Panc1 (cell line): ENCODE measurements at regions not wholly inside any gene's neighbourhood (a gene's known extent, or its start where the extent isn't known, plus 50 kb on each side); places are given as distances from the start of the nearest gene placed in this dataset.
A peak's percentile ranks its signal among the peaks of the same experiment; 100 is the strongest.

Experiments
- ATAC-seq: fragments of 200-7000 bp; cut with Tn5 transposase; 2 replicates; pipeline ENCODE4 v1.9.1; 2020; ENCODE audit warnings: mild to moderate bottlenecking, moderate library complexity
- BruUV-seq: library from RNA; stranded (reverse); fragments of 400-500 nt; replicated peaks from 2 replicates; lab custom pipeline; 2021; lab: Mats Ljungman, UMichigan
- CTCF ChIA-PET: fragments of 300-600 bp; sonication (Branson Sonifier 250); formaldehyde crosslinking; loops from one replicate; lab custom pipeline; 2022; ENCODE audit warnings: antibody characterized with exemption; lab: Charles Lee
- POLR2A ChIA-PET: fragments of 300-600 bp; sonication (Branson Sonifier 250); formaldehyde crosslinking; loops from one replicate; lab custom pipeline; 2022; ENCODE audit warnings: antibody characterized with exemption; lab: Charles Lee
- DNase-seq: peaks from one replicate; pipeline ENCODE4 v3.0.0-alpha.2; 2010; ENCODE audit warnings: low read depth, low spot score
- H3K27ac ChIP-seq: 2 replicates; pipeline ENCODE4 v1.5.1; 2011; ENCODE audit warnings: mild to moderate bottlenecking, low read length, inconsistent platforms
- H3K27me3 ChIP-seq: fragments of 200-500 bp; sonication (Bioruptor generic); 2 replicates; pipeline ENCODE4 v1.6.0; 2014; ENCODE audit warnings: low read length, inconsistent platforms; ENCODE audit not compliant: control insufficient read depth, insufficient read depth
- H3K36me3 ChIP-seq: fragments of 200-500 bp; sonication (Bioruptor generic); 2 replicates; pipeline ENCODE4 v1.5.1; 2014; ENCODE audit warnings: inconsistent platforms, mild to moderate bottlenecking, low read length, moderate library complexity; ENCODE audit not compliant: control insufficient read depth, insufficient read depth
- H3K4me1 ChIP-seq: 2 replicates; pipeline ENCODE4 v1.5.1; 2011; ENCODE audit warnings: inconsistent platforms, mild to moderate bottlenecking, low read length, moderate library complexity; ENCODE audit not compliant: control insufficient read depth, insufficient read depth
- H3K4me3 ChIP-seq, 2 experiments: 2 replicates each; pipeline ENCODE4 v1.5.1; 2011 to 2012; ENCODE audit warnings: low read depth in 2 of 2, low read length in 2 of 2, mild to moderate bottlenecking in 2 of 2, inconsistent platforms in 1 of 2, moderate library complexity in 1 of 2
- H3K9me3 ChIP-seq: fragments of 200-500 bp; sonication (Bioruptor generic); 2 replicates; pipeline ENCODE4 v1.5.1; 2014; ENCODE audit warnings: low read depth, mild to moderate bottlenecking, inconsistent platforms, low read length, moderate library complexity; ENCODE audit not compliant: control insufficient read depth, insufficient read depth
- CTCF ChIP-seq: fragments of 450-650 bp; IDR thresholded peaks from 2 replicates; pipeline ENCODE4 v1.5.1; 2017; ENCODE audit warnings: mild to moderate bottlenecking
- POLR2AphosphoS5 ChIP-seq: IDR thresholded peaks from 2 replicates; pipeline ENCODE4 v1.6.1; 2012; ENCODE audit warnings: mild to moderate bottlenecking, low read depth, low read length, moderate library complexity
- TCF7L2 ChIP-seq: IDR thresholded peaks from 2 replicates; pipeline ENCODE4 v1.6.1; 2011; ENCODE audit warnings: mild to moderate bottlenecking, low read depth, low read length, inconsistent platforms
- in situ Hi-C: cut with HindIII; loops from 2 replicates; pipeline ENCODE4 v1.10.0; 2016; ENCODE audit warnings: low sequenced_read_pairs, low pct_unique_long_range_greater_than_20kb
- intact Hi-C: fragments of 100-400 bp; cut with micrococcal nuclease; formaldehyde crosslinking; loops from one replicate; pipeline ENCODE4 v1.10.0; 2022; ENCODE audit not compliant: unreplicated experiment
- TF ChIP-seq, protein P1 (sequence below), 2 experiments: IDR thresholded peaks; 2 replicates each; pipeline ENCODE4 v1.6.1; 2011 to 2012; ENCODE audit warnings: low read depth in 2 of 2, control low read depth in 1 of 2, low read length in 1 of 2, mild to moderate bottlenecking in 1 of 2, moderate library complexity in 1 of 2; ENCODE audit not compliant: insufficient read depth in 1 of 2

DNA sequence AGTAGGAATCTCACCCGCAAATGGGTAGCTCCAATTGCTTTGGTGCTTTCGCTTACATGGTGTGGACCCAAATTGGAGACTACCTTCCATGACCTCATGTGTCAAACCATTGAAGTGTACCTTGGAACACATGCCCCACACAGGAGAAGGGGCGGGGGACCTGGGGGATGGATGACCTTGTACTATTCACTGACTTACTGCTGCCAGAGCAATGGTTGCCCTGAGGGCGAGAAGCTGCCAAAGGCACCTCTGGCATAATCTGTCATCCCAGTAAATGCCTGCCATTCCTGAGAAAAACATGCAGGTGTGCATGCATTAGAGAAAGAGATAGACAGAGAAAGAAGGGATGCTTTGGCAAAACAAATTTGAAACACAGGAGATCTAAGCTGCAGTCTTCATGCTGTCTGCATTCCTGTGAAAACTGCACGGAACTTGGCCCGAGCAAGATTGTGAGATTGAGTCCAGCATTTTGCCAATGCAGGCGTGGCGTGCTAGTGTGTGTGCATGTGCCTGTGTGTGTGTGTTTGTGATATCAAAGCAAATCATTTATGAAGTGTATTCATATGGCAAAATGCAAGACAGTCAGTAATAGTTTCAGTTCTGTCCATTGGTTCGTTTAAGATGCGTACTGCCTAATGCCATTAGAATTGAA lies 219.5 kb upstream of the MDFIC2 start:
- H3K4me1 ChIP-seq = no peaks in the 10 kb centered on the region
- no TSS peak for BruUV-seq
- in situ Hi-C loops = no loop called here
- ChIA-PET POLR2A (no interaction called here), CTCF (no interaction called here)
- no peaks in the 10 kb centered on the region for H3K36me3 ChIP-seq
- DNase-seq = no peak
- no peaks in the 10 kb centered on the region for H3K9me3 ChIP-seq
- no peaks in the 10 kb centered on the region for H3K27me3 ChIP-seq
- H3K4me3 ChIP-seq = no peak overlapping the region
- intact Hi-C loops = no loop called here
- no peak for TF ChIP-seq CTCF
- TF ChIP-seq, protein P1, sequence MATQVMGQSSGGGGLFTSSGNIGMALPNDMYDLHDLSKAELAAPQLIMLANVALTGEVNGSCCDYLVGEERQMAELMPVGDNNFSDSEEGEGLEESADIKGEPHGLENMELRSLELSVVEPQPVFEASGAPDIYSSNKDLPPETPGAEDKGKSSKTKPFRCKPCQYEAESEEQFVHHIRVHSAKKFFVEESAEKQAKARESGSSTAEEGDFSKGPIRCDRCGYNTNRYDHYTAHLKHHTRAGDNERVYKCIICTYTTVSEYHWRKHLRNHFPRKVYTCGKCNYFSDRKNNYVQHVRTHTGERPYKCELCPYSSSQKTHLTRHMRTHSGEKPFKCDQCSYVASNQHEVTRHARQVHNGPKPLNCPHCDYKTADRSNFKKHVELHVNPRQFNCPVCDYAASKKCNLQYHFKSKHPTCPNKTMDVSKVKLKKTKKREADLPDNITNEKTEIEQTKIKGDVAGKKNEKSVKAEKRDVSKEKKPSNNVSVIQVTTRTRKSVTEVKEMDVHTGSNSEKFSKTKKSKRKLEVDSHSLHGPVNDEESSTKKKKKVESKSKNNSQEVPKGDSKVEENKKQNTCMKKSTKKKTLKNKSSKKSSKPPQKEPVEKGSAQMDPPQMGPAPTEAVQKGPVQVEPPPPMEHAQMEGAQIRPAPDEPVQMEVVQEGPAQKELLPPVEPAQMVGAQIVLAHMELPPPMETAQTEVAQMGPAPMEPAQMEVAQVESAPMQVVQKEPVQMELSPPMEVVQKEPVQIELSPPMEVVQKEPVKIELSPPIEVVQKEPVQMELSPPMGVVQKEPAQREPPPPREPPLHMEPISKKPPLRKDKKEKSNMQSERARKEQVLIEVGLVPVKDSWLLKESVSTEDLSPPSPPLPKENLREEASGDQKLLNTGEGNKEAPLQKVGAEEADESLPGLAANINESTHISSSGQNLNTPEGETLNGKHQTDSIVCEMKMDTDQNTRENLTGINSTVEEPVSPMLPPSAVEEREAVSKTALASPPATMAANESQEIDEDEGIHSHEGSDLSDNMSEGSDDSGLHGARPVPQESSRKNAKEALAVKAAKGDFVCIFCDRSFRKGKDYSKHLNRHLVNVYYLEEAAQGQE (IDR thresholded peaks at IDR 0.05; ENCODE audit: insufficient read depth in 1 of 2, low read depth in 2 of 2, low read length in 1 of 2) = no peak
- no peak for TF ChIP-seq TCF7L2
- TF ChIP-seq POLR2AphosphoS5 = no peak
- no peak for ATAC-seq
- no peak overlapping the region for H3K27ac ChIP-seq

DNA sequence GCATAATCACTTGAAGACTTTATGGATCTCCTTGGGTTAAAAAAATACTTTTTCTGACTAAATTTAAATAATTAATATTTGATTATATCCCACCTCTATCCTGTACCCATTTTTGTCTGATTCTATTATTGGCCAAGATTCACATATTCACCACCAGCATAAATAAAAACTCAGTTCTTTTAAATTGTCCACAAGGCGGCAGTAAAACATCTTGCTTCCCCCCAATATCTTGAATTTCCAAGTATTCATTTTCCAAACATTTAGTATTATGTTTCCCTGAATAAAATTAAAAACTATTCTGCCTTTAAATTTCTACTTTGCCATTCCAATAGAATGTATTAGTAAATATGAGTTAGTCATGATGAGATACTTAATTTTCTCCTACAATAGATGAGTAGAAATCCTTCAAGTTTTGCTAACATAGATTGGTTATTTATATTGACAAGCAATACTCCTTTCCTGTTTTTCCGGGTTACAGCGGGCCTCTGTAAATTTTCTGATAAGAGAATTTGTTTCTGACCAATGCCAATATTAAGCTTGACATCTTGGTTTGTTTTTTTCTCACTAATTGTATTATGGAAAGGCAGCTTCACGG lies 218.7 kb upstream of the MDFIC2 start:
- DNase-seq (no peak), ATAC-seq (no peak)
- no peaks in the 10 kb centered on the region for H3K4me1 ChIP-seq
- TF ChIP-seq TCF7L2 (no peak), CTCF (peak; percentile 59; the same call in 1 of the 2 replicates)
- H3K4me3 ChIP-seq = no peak overlapping the region
- intact Hi-C loops (no loop called here), in situ Hi-C loops (no loop called here)
- no peaks in the 10 kb centered on the region for H3K36me3 ChIP-seq
- no peak overlapping the region for H3K27ac ChIP-seq
- H3K27me3 ChIP-seq = no peaks in the 10 kb centered on the region
- ChIA-PET POLR2A (no interaction called here), CTCF (no interaction called here)
- no TSS peak for BruUV-seq
- H3K9me3 ChIP-seq = no peaks in the 10 kb centered on the region
